Testis (tissue), 2 donors: ENCODE measurements at regions not wholly inside any gene's neighbourhood (a gene's known extent, or its start where the extent isn't known, plus 50 kb on each side); places are given as distances from the start of the nearest gene placed in this dataset.

Experiments used
- DNase-seq: peaks from one replicate; pipeline ENCODE4 v3.0.0-alpha.2; 2019
- H3K27ac ChIP-seq, 2 donors: fragments of 200-600 bp; sonication (generic); one replicate each; pipeline ENCODE4 v1.5.1; 2019
- H3K27me3 ChIP-seq: fragments of 200-600 bp; sonication (generic); one replicate; pipeline ENCODE4 v1.5.1; 2019
- H3K36me3 ChIP-seq: fragments of 200-600 bp; sonication (generic); one replicate; pipeline ENCODE4 v1.5.1; 2017; ENCODE audit warnings: low read depth; ENCODE audit errors: missing control alignments
- H3K4me1 ChIP-seq: fragments of 200-600 bp; sonication (generic); one replicate; pipeline ENCODE4 v1.5.1; 2019
- H3K4me3 ChIP-seq, 2 donors: fragments of 200-600 bp; sonication (generic); one replicate each; pipeline ENCODE4 v1.5.1; 2017 to 2019
- H3K9me3 ChIP-seq: fragments of 200-600 bp; sonication (generic); one replicate; pipeline ENCODE4 v1.5.1; 2017
- POLR2A ChIP-seq: fragments of 450-650 bp; IDR thresholded peaks from one replicate; pipeline ENCODE4 v1.6.1; 2017; ENCODE audit warnings: antibody characterized with exemption, mild to moderate bottlenecking, moderate library complexity
- WGBS, 2 donors: methylation state at CpG; one replicate each; pipeline ENCODE4 v1.1.5; 2018; 5-methylcytosine and 5-hydroxymethylcytosine counted together
- intact Hi-C: fragments of 100-400 bp; cut with DNase I; formaldehyde crosslinking; loops from one replicate; pipeline ENCODE4 v1.15.1; 2023; ENCODE audit warnings: low total_unique reads
- TF ChIP-seq, protein P1 (sequence below), 3 experiments: fragments of 450-650 bp in 2 of 3; fragments of 200-600 bp in 1 of 3; sonication (generic) in 1 of 3; IDR thresholded peaks; one replicate each; pipeline ENCODE4 v1.5.1; 2016 to 2019; ENCODE audit warnings: antibody characterized with exemption in 3 of 3, mild to moderate bottlenecking in 2 of 3, moderate library complexity in 1 of 3

DNA sequence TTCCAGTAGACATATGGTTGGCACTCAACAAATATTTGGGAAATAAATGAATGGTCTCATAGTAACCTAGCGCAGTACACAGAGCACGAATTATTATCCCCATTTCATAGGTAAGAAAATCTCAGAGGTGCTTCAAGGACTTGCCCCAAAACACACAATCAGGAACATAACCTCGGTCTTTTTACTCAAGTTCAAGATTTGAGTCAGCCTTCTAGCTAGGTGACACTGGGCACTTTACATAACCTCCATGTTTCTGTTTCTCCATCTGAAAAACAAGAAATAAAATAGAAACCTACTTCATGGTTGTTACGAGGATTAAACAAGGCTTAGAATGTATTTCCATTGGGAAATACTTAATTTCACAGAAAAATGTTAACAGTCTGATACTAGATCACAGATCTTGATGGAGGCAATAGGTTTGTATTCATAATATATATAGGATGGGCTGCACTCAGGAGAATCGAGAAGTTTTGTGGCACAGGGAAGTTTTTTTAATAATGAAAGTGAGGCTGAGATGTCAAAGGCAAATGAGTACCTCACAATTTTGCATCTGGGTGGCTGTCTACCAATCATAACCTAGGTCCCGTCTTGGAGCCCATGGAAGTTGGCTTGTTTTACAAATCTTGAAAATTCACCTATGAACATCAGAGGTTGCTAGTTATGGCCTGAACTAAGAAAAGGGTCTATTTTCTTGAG is 147.4 kb upstream of the ZC3H12C start:
- DNase-seq = no peak
- Histone ChIP-seq H3K9me3 (no peaks in the 10 kb centered on the region), H3K27me3 (no peaks in the 10 kb centered on the region), H3K4me3 (peak overlapping the region in 1 of 2 donors; percentile 13), H3K27ac (peak overlapping the region in 1 of 2 donors; percentile 78), H3K36me3 (no peaks in the 10 kb centered on the region), H3K4me1 (peaks cover 6% of the 10 kb centered on the region)
- WGBS, 2 donors = 48 to 58% methylated on average over 6 of the region's 6 CpGs
- TF ChIP-seq, protein P1, sequence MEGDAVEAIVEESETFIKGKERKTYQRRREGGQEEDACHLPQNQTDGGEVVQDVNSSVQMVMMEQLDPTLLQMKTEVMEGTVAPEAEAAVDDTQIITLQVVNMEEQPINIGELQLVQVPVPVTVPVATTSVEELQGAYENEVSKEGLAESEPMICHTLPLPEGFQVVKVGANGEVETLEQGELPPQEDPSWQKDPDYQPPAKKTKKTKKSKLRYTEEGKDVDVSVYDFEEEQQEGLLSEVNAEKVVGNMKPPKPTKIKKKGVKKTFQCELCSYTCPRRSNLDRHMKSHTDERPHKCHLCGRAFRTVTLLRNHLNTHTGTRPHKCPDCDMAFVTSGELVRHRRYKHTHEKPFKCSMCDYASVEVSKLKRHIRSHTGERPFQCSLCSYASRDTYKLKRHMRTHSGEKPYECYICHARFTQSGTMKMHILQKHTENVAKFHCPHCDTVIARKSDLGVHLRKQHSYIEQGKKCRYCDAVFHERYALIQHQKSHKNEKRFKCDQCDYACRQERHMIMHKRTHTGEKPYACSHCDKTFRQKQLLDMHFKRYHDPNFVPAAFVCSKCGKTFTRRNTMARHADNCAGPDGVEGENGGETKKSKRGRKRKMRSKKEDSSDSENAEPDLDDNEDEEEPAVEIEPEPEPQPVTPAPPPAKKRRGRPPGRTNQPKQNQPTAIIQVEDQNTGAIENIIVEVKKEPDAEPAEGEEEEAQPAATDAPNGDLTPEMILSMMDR (IDR thresholded peaks at IDR 0.05) = no peak
- TF ChIP-seq POLR2A = no peak
- intact Hi-C loops = no loop called here

DNA sequence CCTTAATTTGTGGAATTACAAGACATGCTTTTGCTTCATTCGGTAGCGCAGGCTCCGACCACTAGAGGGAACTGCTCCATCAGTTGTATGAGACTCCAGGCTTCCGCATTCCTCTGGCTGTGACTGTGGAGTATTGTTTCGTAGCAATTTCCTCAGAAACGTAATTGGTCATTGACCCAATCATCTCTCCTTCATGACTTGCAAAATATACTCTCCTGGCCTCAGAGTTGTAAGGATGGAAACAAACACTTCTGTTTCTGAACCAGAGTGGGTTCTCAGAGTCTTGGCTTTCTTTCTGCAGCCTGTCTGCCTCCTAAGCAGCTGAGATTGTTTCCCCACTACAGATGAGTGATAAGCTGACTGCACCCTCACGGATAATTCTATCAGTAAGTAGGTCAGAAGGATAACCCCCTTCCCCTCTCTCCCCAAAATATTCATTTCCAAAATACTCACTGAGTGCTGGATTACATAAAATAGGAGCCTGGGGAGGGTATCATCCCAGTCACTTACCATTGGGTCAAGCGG is 146.8 kb upstream of the ZC3H12C start:
- TF ChIP-seq, protein P1 (IDR thresholded peaks at IDR 0.05) = peak; percentile 75 to 94 (median 84)
- TF ChIP-seq POLR2A = no peak
- H3K4me3 ChIP-seq = peak overlapping the region; percentile 13 to 27
- peaks cover 6% of the 10 kb centered on the region for H3K4me1 ChIP-seq
- H3K27ac ChIP-seq = peak overlapping the region; percentile 57 to 78
- no peaks in the 10 kb centered on the region for H3K36me3 ChIP-seq
- no peaks in the 10 kb centered on the region for H3K27me3 ChIP-seq
- WGBS, 2 donors = 7% methylated on average over 8 of the region's 8 CpGs
- H3K9me3 ChIP-seq = no peaks in the 10 kb centered on the region
- intact Hi-C loops = no loop called here
- DNase-seq = peak; percentile 95

DNA sequence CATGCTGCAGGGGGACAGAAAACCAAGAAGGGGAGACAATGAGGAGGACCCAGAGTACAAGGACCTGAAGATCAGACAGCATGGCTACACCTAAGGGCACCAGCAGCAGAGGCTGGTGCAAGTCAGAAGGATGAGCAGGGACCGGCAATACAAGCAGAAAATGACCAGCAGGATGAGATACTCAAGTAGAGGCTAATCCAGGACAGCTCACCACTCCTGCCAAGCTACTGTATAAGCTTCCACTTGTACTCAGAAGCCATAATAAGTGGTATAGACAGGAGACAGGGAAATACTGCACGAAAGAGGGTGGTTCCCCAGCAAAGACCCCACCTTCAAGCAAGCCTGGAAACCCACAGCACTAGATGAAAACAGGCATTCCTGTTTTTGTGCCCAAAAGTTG is 138.7 kb upstream of the ZC3H12C start:
- Histone ChIP-seq H3K27ac (no peak overlapping the region), H3K4me3 (no peak overlapping the region), H3K36me3 (no peaks in the 10 kb centered on the region), H3K27me3 (no peaks in the 10 kb centered on the region), H3K4me1 (no peaks in the 10 kb centered on the region), H3K9me3 (no peaks in the 10 kb centered on the region)
- TF ChIP-seq POLR2A = no peak
- TF ChIP-seq, protein P1 (IDR thresholded peaks at IDR 0.05) = no peak
- no peak for DNase-seq
- intact Hi-C loops = no loop called here
- WGBS, 2 donors = 98 to 100% methylated on average over 2 of the region's 2 CpGs

DNA sequence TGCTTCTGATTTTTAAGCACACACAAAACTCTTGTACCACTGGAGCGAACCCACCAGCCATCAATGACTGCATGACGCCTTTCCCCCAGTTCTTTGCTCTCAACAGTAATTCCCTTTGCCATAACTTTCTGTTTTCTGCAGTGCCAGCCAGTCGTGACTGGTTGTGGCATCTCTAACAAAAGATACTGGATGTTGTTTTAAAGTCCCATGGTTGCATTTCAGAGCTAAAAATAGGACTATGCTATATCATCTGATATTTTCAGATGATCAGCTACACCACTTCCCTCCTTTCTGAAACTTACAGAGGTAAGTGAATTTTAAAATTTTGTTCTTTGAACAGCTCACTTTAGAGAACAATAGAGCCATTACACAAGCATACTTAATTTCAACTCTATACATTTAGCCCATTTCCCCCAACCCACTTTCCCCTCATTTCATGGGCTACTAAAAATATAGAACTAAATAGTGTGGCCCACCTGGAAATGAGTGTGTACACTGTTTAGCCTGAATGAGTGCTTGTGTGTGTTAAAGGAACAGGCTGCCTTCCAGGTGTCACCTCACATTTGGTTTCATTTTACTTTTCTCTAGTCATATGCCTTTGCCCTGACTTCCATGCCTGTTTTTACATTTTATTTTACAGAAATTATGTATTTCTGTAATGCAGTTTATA is 136.9 kb upstream of the ZC3H12C start:
- no peak for DNase-seq
- H3K4me3 ChIP-seq = no peak overlapping the region
- TF ChIP-seq, protein P1 (IDR thresholded peaks at IDR 0.05) = no peak
- no peak for TF ChIP-seq POLR2A
- 84 to 87% methylated on average over 3 of the region's 3 CpGs for WGBS, 2 donors
- no peaks in the 10 kb centered on the region for H3K9me3 ChIP-seq
- H3K4me1 ChIP-seq = peaks cover 9% of the 10 kb centered on the region
- H3K27ac ChIP-seq = no peak overlapping the region
- H3K27me3 ChIP-seq = no peaks in the 10 kb centered on the region
- intact Hi-C loops = no loop called here
- no peaks in the 10 kb centered on the region for H3K36me3 ChIP-seq
